K562 (cell line): ENCODE measurements at regions not wholly inside any gene's neighbourhood (a gene's known extent, or its start where the extent isn't known, plus 50 kb on each side); places are given as distances from the start of the nearest gene placed in this dataset.

ENCODE experiments used
- ATAC-seq: fragments of 200-7000 bp; cut with Tn5 transposase; 3 replicates; pipeline ENCODE4 v1.9.1; 2020; ENCODE audit warnings: moderate library complexity
- BruUV-seq: library from RNA; stranded (reverse); fragments of 400-500 nt; replicated peaks from 2 replicates; lab custom pipeline; 2021; lab: Mats Ljungman, UMichigan
- CTCF ChIA-PET: fragments of 300-600 bp; formaldehyde crosslinking; extraction: SDS; loops from one replicate; lab custom pipeline; 2021; ENCODE audit warnings: low intra/inter-chr PET ratio; lab: Yijun Ruan, JAX
- POLR2A ChIA-PET: fragments of 300-600, 350-650 bp; sonication (Branson Sonifier 250); formaldehyde crosslinking; extraction: SDS; loops from one replicate; lab custom pipeline; 2021; ENCODE audit warnings: antibody characterized with exemption, inconsistent platforms; lab: Yijun Ruan, JAX
- DNase-seq, 4 experiments: peaks; one replicate each; pipeline versions ENCODE4 v3.0.0 to v3.0.0-alpha.2; 2011 to 2018; ENCODE audit warnings: low spot score in 3 of 4, mixed read lengths in 3 of 4; ENCODE audit errors: extremely low read depth in 1 of 4
- FAIRE-seq: peaks from 2 replicates; lab custom pipeline; 2011; peaks lifted over from hg19 to GRCh38; lab: Jason Lieb, UNC
- H2AFZ ChIP-seq: 2 replicates; pipeline ENCODE4 v1.6.0; 2011; ENCODE audit warnings: low read depth, low read length, control low read depth, inconsistent platforms
- H3K27ac ChIP-seq: fragments of 200-600 bp; 3 replicates; pipeline ENCODE4 v1.8.0; 2011; ENCODE audit warnings: low read depth, mild to moderate bottlenecking, control low read depth, inconsistent platforms, low read length, moderate library complexity, mixed read lengths; ENCODE audit errors: extremely low read depth
- H3K27me3 ChIP-seq, 2 experiments: fragments of 300-600 bp in 1 of 2; 2 replicates in 1 of 2; 3 replicates in 1 of 2; pipeline versions ENCODE4 v1.6.0 to v1.8.0; 2011; ENCODE audit warnings: inconsistent platforms in 2 of 2, low read length in 2 of 2, mild to moderate bottlenecking in 1 of 2, mixed read lengths in 1 of 2, moderate library complexity in 1 of 2; ENCODE audit not compliant: control insufficient read depth in 2 of 2, insufficient read depth in 2 of 2
- H3K36me3 ChIP-seq: fragments of 300-600 bp; 3 replicates; pipeline ENCODE4 v1.8.0; 2011; ENCODE audit warnings: mild to moderate bottlenecking, low read length, inconsistent platforms; ENCODE audit not compliant: control insufficient read depth, insufficient read depth
- H3K4me1 ChIP-seq, 2 experiments: fragments of 200-600 bp in 1 of 2; replicated peaks in 1 of 2; 2 replicates in 1 of 2; 3 replicates in 1 of 2; pipeline versions ENCODE4 v1.5.1 to v1.8.0; 2011; ENCODE audit warnings: inconsistent platforms in 2 of 2, low read length in 2 of 2, mild to moderate bottlenecking in 1 of 2, mixed read lengths in 1 of 2, moderate library complexity in 1 of 2; ENCODE audit not compliant: control insufficient read depth in 2 of 2, insufficient read depth in 2 of 2
- H3K4me2 ChIP-seq: 2 replicates; pipeline ENCODE4 v1.6.1; 2011; ENCODE audit warnings: low read length, control low read depth, inconsistent platforms, mixed read lengths; ENCODE audit not compliant: insufficient read depth
- H3K4me3 ChIP-seq: fragments of 200-600 bp; sonication (generic), shearing (Covaris generic); 2 replicates; pipeline ENCODE4 v1.5.1; 2016; ENCODE audit warnings: control low read depth, inconsistent platforms
- H3K79me2 ChIP-seq: fragments of 200-600 bp; 3 replicates; pipeline ENCODE4 v1.8.0; 2011; ENCODE audit warnings: low read length, inconsistent platforms; ENCODE audit not compliant: control insufficient read depth, insufficient read depth
- H3K9ac ChIP-seq, 2 experiments: 2 replicates each; pipeline versions ENCODE4 v1.6.0 to v1.6.1; 2011; ENCODE audit warnings: low read depth in 2 of 2, low read length in 2 of 2, control low read depth in 1 of 2, inconsistent platforms in 1 of 2, mild to moderate bottlenecking in 1 of 2, mixed read lengths in 1 of 2; ENCODE audit not compliant: insufficient read depth in 1 of 2
- H3K9me1 ChIP-seq: one replicate; pipeline ENCODE4 v1.6.0; 2011; ENCODE audit warnings: inconsistent platforms, mild to moderate bottlenecking, low read length, moderate library complexity; ENCODE audit not compliant: control insufficient read depth, insufficient read depth
- H3K9me3 ChIP-seq: replicated peaks from 2 replicates; pipeline ENCODE4 v1.5.1; 2011; ENCODE audit warnings: low read depth, low read length, inconsistent platforms; ENCODE audit not compliant: control insufficient read depth, insufficient read depth
- H4K20me1 ChIP-seq: replicated peaks from 2 replicates; pipeline ENCODE4 v1.6.1; 2011; ENCODE audit warnings: low read length, inconsistent platforms, mixed read lengths; ENCODE audit not compliant: control insufficient read depth, insufficient read depth
- ATF3 ChIP-seq, 2 experiments: fragments of 450-650 bp in 1 of 2; sonication (generic) in 1 of 2; formaldehyde crosslinking in 1 of 2; IDR thresholded peaks in 1 of 2; conservative IDR thresholded peaks in 1 of 2; 2 replicates each; pipeline versions ENCODE4 v1.6.1 to v1.8.1; 2016 to 2023; ENCODE audit warnings: mild to moderate bottlenecking in 2 of 2, moderate library complexity in 2 of 2, inconsistent platforms in 1 of 2, missing genetic modification reagents in 1 of 2
- DLX4 ChIP-seq: fragments of 250-450 bp; sonication (Bioruptor Pico); IDR thresholded peaks from 2 replicates; pipeline ENCODE4 v1.6.1; 2021; ENCODE audit warnings: mild to moderate bottlenecking
- JUN ChIP-seq, 2 experiments: sonication (generic) in 1 of 2; formaldehyde crosslinking in 1 of 2; IDR thresholded peaks; 2 replicates each; pipeline versions ENCODE4 v1.6.1 to v1.8.0; 2012 to 2022; ENCODE audit warnings: borderline replicate concordance in 2 of 2, mild to moderate bottlenecking in 2 of 2, improper control_type of control experiment in 1 of 2, low read depth in 1 of 2, low read length in 1 of 2, missing genetic modification reagents in 1 of 2
- JUNB ChIP-seq: fragments of 450-650 bp; formaldehyde crosslinking; conservative IDR thresholded peaks from 2 replicates; pipeline ENCODE4 v1.4.0; 2020; ENCODE audit warnings: mild to moderate bottlenecking
- KAT8 ChIP-seq: fragments of 450-650 bp; IDR thresholded peaks from 2 replicates; pipeline ENCODE4 v1.6.1; 2016; ENCODE audit warnings: low read depth, mild to moderate bottlenecking
- POLR2H ChIP-seq: IDR thresholded peaks from 2 replicates; pipeline ENCODE4 v1.6.1; 2016; ENCODE audit warnings: missing genetic modification characterization, low read depth, mild to moderate bottlenecking, control low read depth, missing compliant biosample characterization, moderate library complexity
- SNIP1 ChIP-seq: fragments of 450-650 bp; IDR thresholded peaks from 2 replicates; pipeline ENCODE4 v1.7.1; 2017; ENCODE audit warnings: low read depth, mild to moderate bottlenecking
- THAP7 ChIP-seq: fragments of 250-450 bp; sonication (Bioruptor Pico); IDR thresholded peaks from 2 replicates; pipeline ENCODE4 v1.5.0; 2021
- WHSC1 ChIP-seq: IDR thresholded peaks from one replicate; pipeline ENCODE4 v1.6.1; 2012; ENCODE audit warnings: low read length, control low read depth, inconsistent platforms
- ZBTB1 ChIP-seq: sonication (generic); formaldehyde crosslinking; IDR thresholded peaks from 2 replicates; pipeline ENCODE4 v1.8.1; 2023; ENCODE audit warnings: missing genetic modification reagents, low read depth, mild to moderate bottlenecking, borderline replicate concordance
- ZNF23 ChIP-seq: fragments of 250-450 bp; sonication (Bioruptor Pico); IDR thresholded peaks from 2 replicates; pipeline ENCODE4 v1.4.0; 2020; ENCODE audit warnings: mild to moderate bottlenecking
- WGBS: fragments of 100-300 bp; shearing (Covaris generic); methylation state at CpG from one replicate; pipeline ENCODE4 v1.1.6; 2016; ENCODE audit warnings: low coverage, mixed read lengths; ENCODE audit not compliant: insufficient coverage; ENCODE audit errors: missing lambda C conversion rate; 5-methylcytosine and 5-hydroxymethylcytosine counted together
- in situ Hi-C: fragments of 300-500 bp; cut with MboI; formaldehyde crosslinking; loops from 4 replicates; pipeline ENCODE4 v1.15.0; 2018; ENCODE audit warnings: inconsistent platforms, mixed read lengths
- intact Hi-C: fragments of 100-400 bp; cut with micrococcal nuclease; formaldehyde crosslinking; loops from 2 replicates; pipeline ENCODE4 v1.14.2; 2022

- intact Hi-C loops, result no loop called here
- Histone ChIP-seq H3K4me3 (no peak overlapping the region), H3K27ac (no peak overlapping the region), H3K9me1 (no peaks in the 10 kb centered on the region), H3K9ac (no peak overlapping the region), H2AFZ (no peak overlapping the region), H3K79me2 (no peaks in the 10 kb centered on the region), H3K27me3 (peaks cover 0 to 19% of the 10 kb centered on the region in 2 experiments; a peak in 2 of 5 replicates), H3K4me1 (no peaks in the 10 kb centered on the region), H3K9me3 (no peaks in the 10 kb centered on the region), H3K36me3 (no peaks in the 10 kb centered on the region), H4K20me1 (peaks cover 5% of the 10 kb centered on the region; the same call in 1 of the 2 replicates), H3K4me2 (no peak overlapping the region)
- ChIA-PET CTCF (no interaction called here), POLR2A (interaction anchor here (0.7 kb wide), 1 partner anchor 564 kb away, joined by 3 read pairs; no protein-coding TSS in a partner anchor)
- no peak for DNase-seq
- TF ChIP-seq JUNB (CRISPR knock-in tag) (no peak), WHSC1 (no peak), KAT8 (no peak), ATF3 (IDR thresholded peaks at IDR 0.05) (no peak), ATF3 (CRISPR knock-in tag; conservative IDR thresholded peaks at IDR 0.05) (no peak), JUN (IDR thresholded peaks at IDR 0.05; ENCODE audit: borderline replicate concordance, low read depth, low read length) (no peak), JUN (CRISPR knock-in tag; IDR thresholded peaks at IDR 0.05; ENCODE audit: borderline replicate concordance) (no peak), SNIP1 (no peak), ZBTB1 (CRISPR knock-in tag) (no peak), DLX4 (no peak), THAP7 (CRISPR knock-in tag) (no peak), ZNF23 (no peak), POLR2H (no peak)
- under 1% methylated on average over 16 of the region's 18 CpGs for WGBS
- in situ Hi-C loops, result no loop called here
- no peak for ATAC-seq
- BruUV-seq, result no TSS peak
- no peak for FAIRE-seq
These were observed 187.5 kb upstream of the PMEPA1 start for GRCh38 chr20:57897156-57897874.
